ENCODE measurements at regions not wholly inside any gene's neighbourhood (a gene's known extent, or its start where the extent isn't known, plus 50 kb on each side); places are given as distances from the start of the nearest gene placed in this dataset.

- TF ChIP-seq EZH2 (IDR thresholded peaks at IDR 0.05; ENCODE audit: insufficient read depth, poor library complexity, severe bottlenecking) (no peak), EZH2phosphoT487 (IDR thresholded peaks at IDR 0.05; ENCODE audit: insufficient read depth, low read depth) (no peak)
Observed at GRCh38 chr17:79508291-79508716, 102.5 kb downstream of the RBFOX3 start.

All from GM23248 (cell line).